ENCODE measurements at regions not wholly inside any gene's neighbourhood (a gene's known extent, or its start where the extent isn't known, plus 50 kb on each side); places are given as distances from the start of the nearest gene placed in this dataset.

DNA sequence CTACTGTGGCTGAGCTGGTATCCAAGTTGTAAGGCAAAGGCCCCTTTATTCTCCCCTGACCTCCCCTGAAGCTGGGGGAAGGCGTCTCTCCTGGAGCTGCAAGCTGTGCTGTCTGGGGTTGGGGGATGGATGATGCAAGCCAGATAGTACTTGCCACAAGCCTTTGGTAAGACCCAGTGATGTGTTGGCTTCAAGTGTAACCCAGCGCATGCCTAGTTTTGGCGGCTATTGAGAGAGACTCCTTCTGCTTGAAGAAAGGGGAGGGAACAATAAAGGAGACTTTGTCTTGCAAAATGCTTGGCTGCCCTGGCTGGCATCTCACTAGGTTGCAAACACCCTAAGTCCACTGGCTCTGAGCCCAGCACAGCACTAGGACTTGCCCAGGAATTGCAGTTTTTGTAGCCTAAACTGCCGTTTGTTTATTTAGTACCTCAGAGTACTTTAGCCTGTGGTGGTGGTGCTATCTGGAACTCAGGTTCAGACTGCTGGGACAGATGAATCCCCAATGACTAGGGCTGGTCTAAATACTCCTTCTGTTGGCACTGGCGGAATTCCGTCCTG is 108.2 kb downstream of the TNFSF13B start:
- Histone ChIP-seq H3K79me2 (ENCODE audit: insufficient read depth) (no peaks in the 10 kb centered on the region), H3K9me3 (ENCODE audit: low read depth) (no peaks in the 10 kb centered on the region), H3K36me3 (ENCODE audit: low read depth) (no peaks in the 10 kb centered on the region), H3K9me2 (ENCODE audit: insufficient read depth) (no peaks in the 10 kb centered on the region), H2AFZ (no peak overlapping the region), H3F3A (ENCODE audit: insufficient read depth) (no peaks in the 10 kb centered on the region), H3K4me2 (ENCODE audit: unreplicated experiment) (no peak overlapping the region), H3K4me3 (no peak overlapping the region), H3K4me1 (ENCODE audit: insufficient read depth) (no peaks in the 10 kb centered on the region), H3K27ac (no peak overlapping the region), H4K20me1 (ENCODE audit: insufficient read depth) (no peaks in the 10 kb centered on the region), H3K27me3 (replicated peaks; ENCODE audit: insufficient read depth) (no peaks in the 10 kb centered on the region), H3K9ac (no peak overlapping the region)
- in situ Hi-C loops (cut with MboI): no loop called here
- TF ChIP-seq EZH2 (IDR thresholded peaks at IDR 0.05; ENCODE audit: insufficient read depth, poor library complexity, severe bottlenecking) (no peak), EZH2phosphoT487 (IDR thresholded peaks at IDR 0.05; ENCODE audit: insufficient read depth, low read depth) (no peak)
- no peak for DNase-seq
- WGBS, 2 experiments (ENCODE audit: low coverage in 1 of 2, low lambda C conversion rate in 2 of 2, missing lambda C conversion rate in 2 of 2): 36 to 44% methylated on average over 6 of the region's 6 CpGs

DNA sequence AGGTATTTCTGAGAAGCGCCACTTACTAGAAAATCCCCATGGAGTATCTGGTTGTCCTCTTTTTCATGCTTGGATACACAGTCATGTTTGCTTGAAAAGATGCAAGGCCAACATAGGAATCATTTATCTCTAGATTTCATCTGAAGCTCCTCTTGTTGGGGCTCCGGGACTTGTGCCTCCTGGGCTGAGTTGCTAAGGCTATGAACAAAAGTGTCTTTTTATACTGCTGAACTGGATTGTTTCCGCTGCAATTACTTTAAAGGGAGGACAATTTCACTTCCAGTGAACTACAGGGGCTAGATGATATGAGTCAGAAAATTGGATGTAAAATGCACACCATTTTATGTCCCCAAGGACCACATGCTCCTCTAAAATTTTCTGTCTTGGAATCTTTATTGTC is 114.1 kb downstream of the TNFSF13B start:
- Histone ChIP-seq H3K4me1 (ENCODE audit: insufficient read depth) (no peaks in the 10 kb centered on the region), H3K79me2 (ENCODE audit: insufficient read depth) (no peaks in the 10 kb centered on the region), H3K27me3 (replicated peaks; ENCODE audit: insufficient read depth) (no peaks in the 10 kb centered on the region), H3K27ac (no peak overlapping the region), H2AFZ (no peak overlapping the region), H3K9me3 (ENCODE audit: low read depth) (no peaks in the 10 kb centered on the region), H3K4me3 (no peak overlapping the region), H3K9me2 (ENCODE audit: insufficient read depth) (no peaks in the 10 kb centered on the region), H3K36me3 (ENCODE audit: low read depth) (no peaks in the 10 kb centered on the region), H4K20me1 (ENCODE audit: insufficient read depth) (no peaks in the 10 kb centered on the region), H3F3A (ENCODE audit: insufficient read depth) (no peaks in the 10 kb centered on the region), H3K9ac (no peak overlapping the region), H3K4me2 (ENCODE audit: unreplicated experiment) (no peak overlapping the region)
- in situ Hi-C loops (cut with MboI): no loop called here
- 38 to 47% methylated on average over 3 of the region's 3 CpGs for WGBS, 2 experiments (ENCODE audit: low coverage in 1 of 2, low lambda C conversion rate in 2 of 2, missing lambda C conversion rate in 2 of 2)
- TF ChIP-seq EZH2phosphoT487 (IDR thresholded peaks at IDR 0.05; ENCODE audit: insufficient read depth, low read depth) (no peak), EZH2 (IDR thresholded peaks at IDR 0.05; ENCODE audit: insufficient read depth, poor library complexity, severe bottlenecking) (no peak)
- DNase-seq: no peak

- Histone ChIP-seq H3K27ac (no peak overlapping the region), H3K4me1 (ENCODE audit: insufficient read depth) (no peaks in the 10 kb centered on the region), H3K27me3 (replicated peaks; ENCODE audit: insufficient read depth) (no peaks in the 10 kb centered on the region), H3F3A (ENCODE audit: insufficient read depth) (no peaks in the 10 kb centered on the region), H2AFZ (no peak overlapping the region), H3K36me3 (ENCODE audit: low read depth) (no peaks in the 10 kb centered on the region), H3K4me2 (ENCODE audit: unreplicated experiment) (no peak overlapping the region), H3K9me3 (ENCODE audit: low read depth) (no peaks in the 10 kb centered on the region), H3K79me2 (ENCODE audit: insufficient read depth) (no peaks in the 10 kb centered on the region), H4K20me1 (ENCODE audit: insufficient read depth) (no peaks in the 10 kb centered on the region), H3K9ac (no peak overlapping the region), H3K9me2 (ENCODE audit: insufficient read depth) (no peaks in the 10 kb centered on the region), H3K4me3 (no peak overlapping the region)
- in situ Hi-C loops (cut with MboI): no loop called here
- DNase-seq: no peak
- TF ChIP-seq EZH2phosphoT487 (IDR thresholded peaks at IDR 0.05; ENCODE audit: insufficient read depth, low read depth) (no peak), EZH2 (IDR thresholded peaks at IDR 0.05; ENCODE audit: insufficient read depth, poor library complexity, severe bottlenecking) (no peak)
- WGBS, 2 experiments (ENCODE audit: low coverage in 1 of 2, low lambda C conversion rate in 2 of 2, missing lambda C conversion rate in 2 of 2): 12 to 16% methylated on average over 3 of the region's 3 CpGs
Measured at GRCh38 chr13:108387156-108387555, 117.6 kb downstream of the TNFSF13B start.

DNA sequence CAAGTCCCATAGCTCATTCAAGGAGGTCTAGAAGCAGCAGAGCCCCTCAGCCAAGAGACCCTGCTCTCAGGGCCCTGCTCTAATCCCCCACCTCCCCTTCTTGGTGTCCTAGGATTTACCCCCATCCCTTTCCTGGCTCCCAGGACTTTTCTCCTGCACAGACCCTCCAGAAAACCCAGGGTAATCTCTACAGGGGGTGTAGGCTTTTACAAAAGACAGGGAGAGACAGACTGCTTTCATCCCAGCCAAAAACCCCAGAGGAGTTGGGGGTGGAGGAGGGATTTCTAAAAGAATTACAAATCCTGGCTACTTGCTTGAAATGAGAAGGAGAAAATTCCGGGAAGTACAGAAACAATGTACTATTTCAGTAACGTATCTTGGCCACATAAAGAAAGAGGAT is 133.3 kb downstream of the TNFSF13B start:
- H3K9me3 ChIP-seq (ENCODE audit: low read depth): no peaks in the 10 kb centered on the region
- no peak for TF ChIP-seq EZH2phosphoT487 (IDR thresholded peaks at IDR 0.05; ENCODE audit: insufficient read depth, low read depth)
- no peak for TF ChIP-seq EZH2 (IDR thresholded peaks at IDR 0.05; ENCODE audit: insufficient read depth, poor library complexity, severe bottlenecking)
- H3K9me2 ChIP-seq (ENCODE audit: insufficient read depth): no peaks in the 10 kb centered on the region
- H3K4me1 ChIP-seq (ENCODE audit: insufficient read depth): no peaks in the 10 kb centered on the region
- in situ Hi-C loops (cut with MboI): no loop called here
- no peaks in the 10 kb centered on the region for H3K27me3 ChIP-seq (replicated peaks; ENCODE audit: insufficient read depth)
- no peaks in the 10 kb centered on the region for H3F3A ChIP-seq (ENCODE audit: insufficient read depth)
- no peak overlapping the region for H3K9ac ChIP-seq
- no peak overlapping the region for H3K4me3 ChIP-seq
- H3K27ac ChIP-seq: no peak overlapping the region
- WGBS, 2 experiments (ENCODE audit: low coverage in 1 of 2, low lambda C conversion rate in 2 of 2, missing lambda C conversion rate in 2 of 2): 4 to 6% methylated on average over 2 of the region's 2 CpGs
- no peak overlapping the region for H3K4me2 ChIP-seq (ENCODE audit: unreplicated experiment)
- no peak overlapping the region for H2AFZ ChIP-seq
- DNase-seq: no peak
- H4K20me1 ChIP-seq (ENCODE audit: insufficient read depth): no peaks in the 10 kb centered on the region
- H3K79me2 ChIP-seq (ENCODE audit: insufficient read depth): no peaks in the 10 kb centered on the region
- no peaks in the 10 kb centered on the region for H3K36me3 ChIP-seq (ENCODE audit: low read depth)

DNA sequence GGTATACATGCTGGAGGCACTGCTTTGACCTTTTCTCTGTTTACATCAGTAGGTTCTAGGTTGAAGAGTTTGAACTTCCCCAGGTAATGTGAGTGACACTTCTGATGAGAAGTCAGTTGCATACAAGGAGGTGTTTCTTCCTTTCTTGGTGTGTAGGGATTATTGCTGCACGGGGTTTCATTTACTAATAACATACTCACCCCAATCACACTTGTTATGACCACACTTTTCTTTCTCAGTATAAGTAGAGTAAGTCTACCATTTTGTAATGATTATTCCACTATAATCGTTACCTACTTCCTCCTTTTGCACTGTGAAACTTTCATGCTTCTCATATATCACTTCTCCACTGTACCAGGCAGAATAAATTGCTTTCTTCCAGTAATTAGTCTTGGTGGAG is 138.0 kb downstream of the TNFSF13B start:
- Histone ChIP-seq H3K9me3 (ENCODE audit: low read depth) (no peaks in the 10 kb centered on the region), H3K27me3 (replicated peaks; ENCODE audit: insufficient read depth) (no peaks in the 10 kb centered on the region), H3K4me2 (ENCODE audit: unreplicated experiment) (no peak overlapping the region), H3K9me2 (ENCODE audit: insufficient read depth) (no peaks in the 10 kb centered on the region), H3K4me3 (no peak overlapping the region), H3K79me2 (ENCODE audit: insufficient read depth) (no peaks in the 10 kb centered on the region), H3K27ac (no peak overlapping the region), H4K20me1 (ENCODE audit: insufficient read depth) (no peaks in the 10 kb centered on the region), H3F3A (ENCODE audit: insufficient read depth) (no peaks in the 10 kb centered on the region), H3K9ac (no peak overlapping the region), H3K36me3 (ENCODE audit: low read depth) (no peaks in the 10 kb centered on the region), H3K4me1 (ENCODE audit: insufficient read depth) (no peaks in the 10 kb centered on the region), H2AFZ (no peak overlapping the region)
- TF ChIP-seq EZH2phosphoT487 (IDR thresholded peaks at IDR 0.05; ENCODE audit: insufficient read depth, low read depth): no peak
- TF ChIP-seq EZH2 (IDR thresholded peaks at IDR 0.05; ENCODE audit: insufficient read depth, poor library complexity, severe bottlenecking): no peak
- 9 to 11% methylated on average over 2 of the region's 2 CpGs for WGBS, 2 experiments (ENCODE audit: low coverage in 1 of 2, low lambda C conversion rate in 2 of 2, missing lambda C conversion rate in 2 of 2)
- in situ Hi-C loops (cut with MboI): no loop called here
- no peak for DNase-seq

Measured in GM23248 (cell line).